OCI-LY7 (cell line): ENCODE measurements at regions not wholly inside any gene's neighbourhood (a gene's known extent, or its start where the extent isn't known, plus 50 kb on each side); places are given as distances from the start of the nearest gene placed in this dataset.
A peak's percentile ranks its signal among the peaks of the same experiment; 100 is the strongest.

Experiments
- BruUV-seq: library from RNA; stranded (reverse); fragments of 400-500 nt; replicated peaks from 2 replicates; lab custom pipeline; 2021; lab: Mats Ljungman, UMichigan
- CTCF ChIA-PET: fragments of 300-600 bp; sonication (Branson Sonifier 250); formaldehyde crosslinking; loops from one replicate; lab custom pipeline; 2022; ENCODE audit warnings: antibody characterized with exemption; ENCODE audit not compliant: unreplicated experiment; lab: Charles Lee
- POLR2A ChIA-PET: fragments of 300-600 bp; sonication (Branson Sonifier 250); formaldehyde crosslinking; loops from one replicate; lab custom pipeline; 2022; ENCODE audit warnings: antibody characterized with exemption; lab: Charles Lee
- DNase-seq: peaks from one replicate; pipeline ENCODE4 v3.0.0-alpha.2; 2015; ENCODE audit warnings: low spot score
- H2AFZ ChIP-seq: fragments of 200-600 bp; sonication (generic), shearing (Covaris generic); 2 replicates; pipeline ENCODE4 v1.6.1; 2014; ENCODE audit warnings: mild to moderate bottlenecking, antibody characterized with exemption, low read length, moderate library complexity
- H3K27ac ChIP-seq: fragments of 200-600 bp; sonication (generic); 2 replicates; pipeline ENCODE4 v1.5.1; 2014; ENCODE audit warnings: mixed run types, low read depth, mild to moderate bottlenecking, moderate library complexity, low read length, inconsistent platforms; ENCODE audit not compliant: poor library complexity, severe bottlenecking
- H3K36me3 ChIP-seq: fragments of 200-600 bp; sonication (generic); 2 replicates; pipeline ENCODE4 v1.6.1; 2014; ENCODE audit warnings: mild to moderate bottlenecking, antibody characterized with exemption, low read length, moderate library complexity, mixed read lengths; ENCODE audit not compliant: insufficient read depth
- H3K4me1 ChIP-seq: fragments of 200-600 bp; sonication (generic); 2 replicates; pipeline ENCODE4 v1.5.1; 2014; ENCODE audit warnings: mild to moderate bottlenecking, low read length; ENCODE audit not compliant: insufficient read depth, poor library complexity, severe bottlenecking
- H3K4me2 ChIP-seq: fragments of 200-600 bp; sonication (generic); 2 replicates; pipeline ENCODE4 v1.6.1; 2014; ENCODE audit warnings: mild to moderate bottlenecking, low read length
- H3K4me3 ChIP-seq: fragments of 200-600 bp; sonication (generic); 2 replicates; pipeline ENCODE4 v1.5.1; 2014; ENCODE audit warnings: mild to moderate bottlenecking, low read depth, low read length; ENCODE audit not compliant: poor library complexity, severe bottlenecking
- H3K79me2 ChIP-seq: fragments of 200-600 bp; sonication (generic); 2 replicates; pipeline ENCODE4 v1.6.1; 2016; ENCODE audit warnings: low read depth, mild to moderate bottlenecking, low read length, moderate library complexity, mixed read lengths; ENCODE audit not compliant: insufficient read depth
- H3K9me2 ChIP-seq: fragments of 200-600 bp; sonication (generic); 2 replicates; pipeline ENCODE4 v1.6.1; 2016; ENCODE audit warnings: mild to moderate bottlenecking, low read length, mixed read lengths; ENCODE audit not compliant: insufficient read depth
- H3K9me3 ChIP-seq: fragments of 200-600 bp; sonication (generic); 2 replicates; pipeline ENCODE4 v1.6.1; 2014; ENCODE audit warnings: mild to moderate bottlenecking, mixed run types, low read length, mixed read lengths
- H4K20me1 ChIP-seq: fragments of 200-600 bp; sonication (generic); 2 replicates; pipeline ENCODE4 v1.6.1; 2014; ENCODE audit warnings: mild to moderate bottlenecking, antibody characterized with exemption, low read length, moderate library complexity, mixed read lengths; ENCODE audit not compliant: insufficient read depth
- EZH2phosphoT487 ChIP-seq: fragments of 200-600 bp; sonication (generic); IDR thresholded peaks from 2 replicates; pipeline ENCODE4 v1.6.1; 2018; ENCODE audit warnings: low read depth, borderline replicate concordance, mild to moderate bottlenecking, mixed run types, antibody characterized with exemption, low read length, moderate library complexity, mixed read lengths
- intact Hi-C: fragments of 100-400 bp; cut with micrococcal nuclease; formaldehyde crosslinking; loops from one replicate; pipeline ENCODE4 v1.10.0; 2022; ENCODE audit not compliant: unreplicated experiment
- TF ChIP-seq, protein P1 (sequence below): fragments of 200-600 bp; sonication (generic); conservative IDR thresholded peaks from 2 replicates; pipeline ENCODE4 v1.5.1; 2014; ENCODE audit warnings: mild to moderate bottlenecking, antibody characterized with exemption, low read length, moderate library complexity, mixed read lengths

DNA sequence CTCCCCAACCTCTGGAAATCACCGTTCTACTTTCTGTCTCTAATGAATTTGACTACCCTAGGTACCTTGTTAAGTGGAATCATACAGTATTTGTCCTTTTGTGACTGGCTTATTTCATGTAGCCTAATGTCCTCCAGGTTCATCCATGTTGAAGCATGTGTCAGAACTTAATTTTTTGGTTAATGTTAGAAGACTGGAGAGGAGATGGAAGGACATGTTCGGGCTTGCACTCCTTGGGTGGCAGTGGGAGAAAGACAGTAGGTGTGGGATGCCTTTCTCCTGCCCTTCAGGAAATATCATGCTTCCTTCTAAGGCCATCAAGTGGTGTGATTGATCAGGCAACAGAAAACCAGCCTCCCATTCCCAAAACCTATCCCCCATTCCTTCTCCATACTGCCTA is 61.1 kb upstream of the RNF144B start:
- CTCF ChIA-PET = no interaction called here
- no TSS peak for BruUV-seq

GRCh38 chr6:18324706-18325042 is 60.3 kb upstream of the DEK start:
- Histone ChIP-seq H3K4me1 (peaks cover 71% of the 10 kb centered on the region), H3K79me2 (peaks cover 12% of the 10 kb centered on the region; the same call in 1 of the 2 replicates), H3K4me2 (peak overlapping the region; percentile 62), H3K4me3 (peak overlapping the region; percentile 38), H3K27ac (peak overlapping the region; percentile 43), H3K36me3 (no peaks in the 10 kb centered on the region), H3K9me2 (no peaks in the 10 kb centered on the region), H3K9me3 (no peaks in the 10 kb centered on the region), H2AFZ (peak overlapping the region; percentile 93), H4K20me1 (no peaks in the 10 kb centered on the region)
- DNase-seq = peak; percentile 65
- ChIA-PET POLR2A (interaction anchor here (1.0 to 2.1 kb wide), 2 partner anchors 62 to 177 kb away, joined by 3 to 9 read pairs; partner anchors contain the start of gene RNF144B), CTCF (interaction anchor here (2.4 kb wide), 1 partner anchor 180 kb away, joined by 35 read pairs; no protein-coding TSS in a partner anchor)
- no peak for TF ChIP-seq EZH2phosphoT487
- TF ChIP-seq, protein P1, sequence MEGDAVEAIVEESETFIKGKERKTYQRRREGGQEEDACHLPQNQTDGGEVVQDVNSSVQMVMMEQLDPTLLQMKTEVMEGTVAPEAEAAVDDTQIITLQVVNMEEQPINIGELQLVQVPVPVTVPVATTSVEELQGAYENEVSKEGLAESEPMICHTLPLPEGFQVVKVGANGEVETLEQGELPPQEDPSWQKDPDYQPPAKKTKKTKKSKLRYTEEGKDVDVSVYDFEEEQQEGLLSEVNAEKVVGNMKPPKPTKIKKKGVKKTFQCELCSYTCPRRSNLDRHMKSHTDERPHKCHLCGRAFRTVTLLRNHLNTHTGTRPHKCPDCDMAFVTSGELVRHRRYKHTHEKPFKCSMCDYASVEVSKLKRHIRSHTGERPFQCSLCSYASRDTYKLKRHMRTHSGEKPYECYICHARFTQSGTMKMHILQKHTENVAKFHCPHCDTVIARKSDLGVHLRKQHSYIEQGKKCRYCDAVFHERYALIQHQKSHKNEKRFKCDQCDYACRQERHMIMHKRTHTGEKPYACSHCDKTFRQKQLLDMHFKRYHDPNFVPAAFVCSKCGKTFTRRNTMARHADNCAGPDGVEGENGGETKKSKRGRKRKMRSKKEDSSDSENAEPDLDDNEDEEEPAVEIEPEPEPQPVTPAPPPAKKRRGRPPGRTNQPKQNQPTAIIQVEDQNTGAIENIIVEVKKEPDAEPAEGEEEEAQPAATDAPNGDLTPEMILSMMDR = no peak
- intact Hi-C loops = loop anchor here (1.0 to 10.0 kb wide), 6 partner anchors 60 to 500 kb away; partner anchors contain the start of genes DEK, KDM1B, RNF144B and TPMT
- BruUV-seq = no TSS peak

More for the DNA sequence above, 61.1 kb upstream of the RNF144B start:
- no peaks in the 10 kb centered on the region for H3K9me3 ChIP-seq
- intact Hi-C loops = loop anchor here (10.0 kb wide), 1 partner anchor 499 kb away; no protein-coding TSS in a partner anchor
- peaks cover 16% of the 10 kb centered on the region; the same call in 1 of the 2 replicates for H3K79me2 ChIP-seq
- H3K36me3 ChIP-seq = no peaks in the 10 kb centered on the region
- DNase-seq = no peak
- H2AFZ ChIP-seq = peak overlapping the region; percentile 93
- H3K27ac ChIP-seq = peak overlapping the region; percentile 43
- POLR2A ChIA-PET = interaction anchor here (0.7 to 10.1 kb wide), 4 partner anchors 34 to 100 kb away, joined by 4 to 133 read pairs (median 5); no protein-coding TSS in a partner anchor
- H3K9me2 ChIP-seq = no peaks in the 10 kb centered on the region
- H3K4me1 ChIP-seq = peaks cover 84% of the 10 kb centered on the region
- H4K20me1 ChIP-seq = no peaks in the 10 kb centered on the region
- no peak for TF ChIP-seq EZH2phosphoT487
- TF ChIP-seq, protein P1 = no peak
- peak overlapping the region; percentile 21 for H3K4me2 ChIP-seq
- no peak overlapping the region for H3K4me3 ChIP-seq
